HG02943 (cell line): ENCODE measurements at regions not wholly inside any gene's neighbourhood (a gene's known extent, or its start where the extent isn't known, plus 50 kb on each side); places are given as distances from the start of the nearest gene placed in this dataset.
"Not testable (repeated sequence)": the region's sequence is repeated elsewhere in the genome, so short reads cannot be mapped to it uniquely, and the experiment has no call there.

ENCODE experiments used
- ATAC-seq: cut with Tn5 transposase; IDR thresholded peaks from one replicate; pipeline ENCODE4 v1.9.1; 2021; ENCODE audit warnings: mild to moderate bottlenecking, low read depth, moderate library complexity; ENCODE audit not compliant: unreplicated experiment

- no peak for ATAC-seq
Measured at GRCh38 chr16:52312716-52313115, 234.2 kb downstream of the TOX3 start.

DNA sequence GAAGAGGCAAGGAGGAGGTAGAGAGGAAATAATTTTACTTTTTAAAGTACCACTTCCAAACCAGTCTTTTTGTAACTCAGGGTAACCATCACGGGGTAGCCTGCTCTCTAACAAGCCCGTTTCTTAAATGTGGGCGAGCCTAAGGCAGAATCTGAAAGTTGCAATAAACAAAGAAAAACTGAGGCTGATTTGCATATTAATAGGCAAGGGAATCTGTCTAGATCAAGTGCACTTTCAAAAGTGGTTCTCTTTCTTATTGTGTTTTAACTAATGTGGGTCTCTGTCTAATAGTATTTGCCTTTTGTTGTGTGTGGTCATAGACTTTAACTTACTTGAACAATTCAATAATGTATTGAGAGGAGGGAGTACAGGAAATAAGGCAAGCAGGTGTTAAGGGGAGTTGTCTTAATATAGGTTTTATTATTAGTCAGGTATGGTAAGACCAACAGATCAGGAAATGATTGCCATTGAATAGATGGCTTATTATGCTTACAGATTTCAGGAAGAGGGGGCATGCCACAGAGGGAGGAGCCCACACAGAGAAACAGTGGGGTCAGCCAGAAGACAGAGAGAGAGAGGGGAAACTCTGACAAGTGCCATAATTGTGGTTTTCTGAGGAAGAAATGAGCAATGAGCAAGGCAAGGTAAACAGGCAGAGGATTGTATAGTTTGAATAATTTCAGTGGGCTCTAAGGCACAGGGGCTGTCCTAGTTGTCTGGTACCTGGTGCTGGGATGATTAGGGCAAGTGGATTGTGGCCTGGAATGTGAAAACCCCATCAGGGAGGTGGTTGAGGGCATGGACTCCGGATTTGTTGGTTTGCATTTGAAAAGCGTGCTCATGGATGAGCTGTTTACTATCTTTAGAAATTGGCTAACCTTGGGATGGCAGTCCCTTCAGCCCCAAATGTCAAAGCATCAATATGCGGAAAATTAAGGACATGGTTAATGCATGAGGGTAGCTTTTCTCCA is 237.2 kb downstream of the TOX3 start:
- no peak for ATAC-seq

- no peak for ATAC-seq
Measured at GRCh38 chr16:52308051-52308450, 238.9 kb downstream of the TOX3 start.

DNA sequence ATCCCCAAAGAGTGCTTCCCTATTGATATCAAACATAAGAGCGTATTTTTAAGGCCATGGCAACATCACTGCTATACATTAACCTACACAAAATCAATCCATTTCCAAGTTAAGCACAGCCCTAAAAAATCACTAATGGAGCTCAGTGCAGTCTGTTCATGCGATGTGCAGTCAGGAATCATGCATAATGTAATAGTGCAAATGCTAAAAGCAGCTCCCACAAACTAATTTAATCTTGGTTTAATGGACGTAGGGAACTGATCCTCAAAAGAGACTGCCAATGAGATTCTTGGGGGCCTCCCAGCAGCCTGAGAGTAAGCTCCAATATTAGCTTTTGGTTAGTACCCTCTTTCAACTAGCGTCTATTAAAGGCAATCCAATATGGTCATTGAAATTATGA is 245.9 kb downstream of the TOX3 start:
- no peak for ATAC-seq

- no peak for ATAC-seq
Measured at GRCh38 chr16:52298769-52299168, 248.2 kb downstream of the TOX3 start.

- ATAC-seq: not testable (repeated sequence)
Measured at GRCh38 chr16:52296706-52297315, 250.1 kb downstream of the TOX3 start.

DNA sequence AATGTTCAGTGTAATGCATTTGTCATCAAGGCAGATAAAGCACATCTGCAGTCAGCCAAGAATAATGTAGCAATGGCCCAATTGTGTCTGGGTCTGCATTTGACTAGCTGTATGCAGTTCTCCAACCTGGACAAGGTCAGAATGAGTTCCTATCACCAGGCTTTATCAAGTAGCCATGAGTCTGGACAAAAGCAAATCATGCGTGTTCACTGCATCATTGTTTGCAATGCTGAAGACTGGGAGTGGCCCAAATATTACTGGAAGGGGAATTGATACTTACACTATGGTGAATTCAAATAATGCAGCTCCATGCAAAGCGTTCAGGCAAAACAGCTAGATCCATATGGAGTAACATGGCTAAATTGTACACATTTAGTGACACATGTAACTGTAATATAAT is 250.9 kb downstream of the TOX3 start:
- ATAC-seq: no peak

- no peak for ATAC-seq
Measured at GRCh38 chr16:52294660-52295059, 252.3 kb downstream of the TOX3 start.

DNA sequence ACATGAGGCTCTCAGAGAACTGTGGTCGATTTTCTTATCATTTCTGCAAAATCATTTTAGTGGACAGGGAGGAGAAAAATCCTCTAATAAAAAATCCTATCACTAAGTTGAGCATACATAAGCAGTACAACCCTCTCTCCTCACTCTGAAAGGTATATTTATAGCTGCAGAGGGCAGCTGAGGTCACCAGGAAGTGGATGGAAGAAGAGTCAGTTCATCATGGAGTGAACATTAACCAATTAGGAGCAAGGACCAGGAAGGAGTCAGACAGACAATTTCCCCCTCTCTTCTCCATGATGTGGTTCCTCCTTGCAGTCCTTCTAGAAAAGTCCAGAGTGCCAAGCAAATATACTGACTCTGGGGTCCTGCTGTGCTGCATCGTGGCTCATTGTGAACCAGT is 253.7 kb downstream of the TOX3 start:
- no peak for ATAC-seq

DNA sequence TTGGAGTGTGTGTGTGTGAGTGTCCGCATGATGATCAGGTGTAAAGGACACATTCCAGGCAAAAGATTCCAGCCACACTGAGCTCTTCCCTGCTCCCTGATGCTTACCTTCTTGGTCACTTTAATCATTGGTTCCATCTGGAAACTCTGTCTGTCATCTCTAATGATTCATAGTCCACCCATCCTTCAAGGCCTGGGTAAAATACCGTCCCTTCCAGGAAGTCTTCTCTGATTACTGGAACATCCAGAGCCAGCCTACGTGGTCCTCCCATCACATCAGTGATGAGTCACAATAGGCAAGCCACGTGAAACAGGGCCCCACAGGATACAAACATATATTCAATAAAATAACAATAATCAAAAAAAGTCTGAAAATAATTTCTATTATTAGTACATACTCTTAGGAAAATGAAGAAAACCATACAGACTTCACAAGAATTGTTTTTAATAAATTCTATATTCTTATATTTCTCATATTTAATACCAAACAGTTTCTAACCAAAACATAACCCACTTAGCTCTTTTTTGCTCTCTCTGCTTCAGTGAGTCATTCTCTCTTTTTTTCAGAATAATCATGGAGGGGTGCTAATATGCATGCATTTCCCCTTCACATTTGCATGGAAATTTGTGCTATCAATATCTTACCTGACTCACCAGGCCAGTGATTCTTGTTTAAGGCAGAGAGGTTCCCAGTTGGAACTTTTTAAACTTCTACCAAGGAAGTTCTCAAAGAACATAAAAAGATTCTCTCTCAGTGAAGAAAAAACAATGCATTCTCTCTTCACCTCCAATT is 263.2 kb downstream of the TOX3 start:
- ATAC-seq: no peak

DNA sequence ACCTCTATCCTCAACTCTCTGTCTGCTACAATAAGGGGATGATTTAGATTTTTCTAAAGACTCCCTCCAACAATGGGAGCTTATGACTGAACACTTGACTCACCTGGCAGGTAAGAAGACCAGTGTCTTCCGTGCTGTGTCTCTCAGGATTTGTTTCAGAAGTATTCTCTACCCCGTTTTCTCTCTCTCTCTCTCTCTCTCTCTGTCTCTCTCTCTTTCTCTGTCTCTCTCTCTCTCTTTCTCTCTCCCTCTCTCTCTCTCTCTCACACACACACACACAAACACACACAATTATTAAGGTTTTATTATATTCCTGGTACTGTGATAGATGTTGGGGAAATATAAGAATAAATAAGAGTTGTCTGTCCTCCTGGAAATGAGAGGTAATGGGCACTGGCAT is 263.9 kb downstream of the TOX3 start:
- ATAC-seq: no peak

- no peak for ATAC-seq
Measured at GRCh38 chr16:52280086-52280485, 266.9 kb downstream of the TOX3 start.

DNA sequence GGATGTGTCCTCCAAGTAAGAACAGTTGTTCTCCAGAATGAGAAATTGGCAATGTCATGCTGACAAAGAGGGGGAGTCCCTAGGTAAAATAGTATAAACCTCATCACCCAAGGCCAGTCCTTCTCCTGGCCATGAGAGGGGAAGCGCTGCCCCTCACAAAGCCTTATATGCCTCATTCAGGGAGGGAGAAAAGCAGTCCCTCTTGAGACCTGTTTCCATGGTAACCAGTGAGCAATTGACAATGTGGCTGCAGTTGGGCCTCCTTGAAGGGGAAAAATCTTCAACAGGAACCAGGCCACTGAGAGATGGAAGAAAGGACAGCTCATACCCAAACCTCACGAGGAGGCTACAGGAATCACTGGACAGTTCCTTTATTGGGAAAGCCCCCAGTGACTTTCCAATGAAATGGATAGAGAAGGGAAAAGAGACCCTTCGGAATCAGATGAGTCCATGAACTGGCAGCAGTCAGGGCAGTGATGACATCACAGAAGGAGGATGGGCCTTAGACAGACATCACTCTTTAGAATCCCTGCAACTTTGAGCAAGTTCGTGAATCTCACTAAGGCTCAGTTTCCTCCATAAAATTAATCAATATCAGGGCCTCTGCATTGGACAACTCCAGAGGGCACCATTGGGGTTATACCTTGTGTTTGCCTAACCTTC is 275.7 kb downstream of the TOX3 start:
- ATAC-seq: no peak

GRCh38 chr16:52265446-52265861 is 281.5 kb downstream of the TOX3 start:
- no peak for ATAC-seq

DNA sequence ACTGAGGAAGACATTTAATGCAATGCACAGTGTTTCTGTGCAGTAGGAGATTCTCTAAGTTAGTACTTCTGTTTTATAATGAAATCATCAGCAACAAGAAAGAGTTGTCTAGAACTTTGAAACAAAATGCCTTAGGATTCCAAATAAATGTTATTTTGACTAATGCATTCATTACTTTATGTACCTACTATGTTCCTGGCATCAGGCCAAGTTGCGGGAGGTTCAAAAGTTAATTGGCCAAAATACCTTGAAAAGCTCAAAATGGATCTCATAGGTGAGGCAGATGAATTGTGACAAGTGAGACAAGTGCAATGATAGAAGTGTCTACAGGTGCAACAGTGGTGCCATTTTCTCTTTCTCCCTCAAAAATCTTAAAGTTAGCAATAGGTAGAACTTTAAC is 289.4 kb downstream of the TOX3 start:
- ATAC-seq: no peak

DNA sequence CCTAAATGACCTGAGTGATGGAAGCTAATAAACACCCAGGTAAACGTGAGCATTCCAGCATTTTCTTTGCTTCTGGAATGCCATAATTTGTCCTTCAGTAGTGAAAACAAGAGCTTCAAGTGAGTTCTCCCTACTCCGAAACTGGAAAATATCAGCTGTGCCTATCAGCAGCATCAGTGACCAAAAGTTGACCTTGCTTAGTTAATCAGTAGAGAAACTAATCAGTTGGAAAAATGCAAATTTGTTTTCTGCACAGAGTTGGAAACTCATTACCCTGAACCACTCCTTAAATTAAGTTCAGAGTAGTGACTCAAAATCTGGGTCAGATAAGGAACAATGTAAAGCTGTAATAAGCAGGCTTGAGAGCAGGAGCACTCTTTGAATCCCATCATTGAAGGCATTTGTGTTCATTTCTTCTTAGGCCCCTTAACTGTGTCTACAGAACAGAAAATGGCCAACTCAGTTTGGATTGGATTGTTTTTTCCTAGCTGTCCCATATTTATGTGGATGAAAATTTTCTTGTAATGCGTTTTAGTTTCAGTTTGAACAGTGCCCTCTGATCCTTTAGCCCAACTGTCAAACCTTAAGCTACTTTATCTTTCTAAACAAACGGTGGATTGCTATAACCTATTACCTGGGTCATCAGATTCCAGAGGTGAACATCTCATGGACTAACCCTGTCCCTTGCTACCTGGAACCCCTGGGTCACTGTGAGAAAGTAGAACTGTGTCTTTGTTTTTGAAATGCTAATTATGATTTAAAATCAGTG is 290.4 kb downstream of the TOX3 start:
- no peak for ATAC-seq

DNA sequence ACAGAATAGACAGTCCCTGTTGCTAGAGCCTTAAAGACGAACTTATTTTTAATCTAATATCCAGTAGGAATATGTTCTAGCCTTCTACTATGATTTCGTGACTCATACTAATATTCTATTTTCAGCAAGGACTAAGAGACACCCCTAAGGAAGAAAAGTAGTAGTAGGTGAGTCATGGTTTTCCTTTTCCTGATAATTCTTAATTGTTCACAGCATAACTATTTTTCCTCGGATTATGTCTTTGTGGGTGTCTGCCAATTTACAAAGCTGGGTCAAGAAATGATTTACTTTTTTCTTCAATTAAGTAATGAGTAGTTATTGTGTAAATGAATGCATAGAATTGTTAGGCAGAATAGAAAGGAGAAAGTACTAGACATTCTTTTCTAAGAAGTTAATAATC is 292.2 kb downstream of the TOX3 start:
- no peak for ATAC-seq

DNA sequence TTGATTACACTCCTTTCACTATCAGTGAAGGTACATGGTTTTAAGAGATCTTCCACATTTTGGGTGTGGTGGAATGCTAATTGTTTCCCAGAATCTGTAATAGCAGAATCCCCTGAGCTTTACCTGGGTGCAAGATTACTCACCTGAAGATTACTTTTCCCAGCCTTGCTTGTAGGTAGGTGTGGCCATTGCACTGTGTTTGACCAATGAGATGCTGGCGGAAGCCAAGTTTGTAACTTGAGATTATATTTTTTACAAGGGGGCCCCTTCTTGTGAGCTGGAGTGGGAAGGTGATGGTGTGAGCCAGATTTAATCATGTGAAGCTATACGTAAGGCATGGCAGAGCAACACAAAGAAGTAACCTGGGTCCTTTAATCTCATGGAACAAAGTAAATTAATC is 294.3 kb downstream of the TOX3 start:
- no peak for ATAC-seq

GRCh38 chr16:52251495-52251894 is 295.4 kb downstream of the TOX3 start:
- ATAC-seq: no peak

GRCh38 chr16:52247737-52248136 is 299.2 kb downstream of the TOX3 start:
- ATAC-seq: no peak
